ENCODE measurements at regions not wholly inside any gene's neighbourhood (a gene's known extent, or its start where the extent isn't known, plus 50 kb on each side); places are given as distances from the start of the nearest gene placed in this dataset.

GRCh38 chr10:132120734-132121510 is 55.2 kb downstream of the JAKMIP3 start (continued):
- no peak for TF ChIP-seq ZNF592 (IDR thresholded peaks at IDR 0.05)
- no peak for TF ChIP-seq MAX (IDR thresholded peaks at IDR 0.05; ENCODE audit: low read depth, low read length)
- no peak for TF ChIP-seq IRF5 (IDR thresholded peaks at IDR 0.05; ENCODE audit: borderline replicate concordance)
- no peak for TF ChIP-seq SMC3 (IDR thresholded peaks at IDR 0.05; ENCODE audit: borderline replicate concordance, low read length)
- TF ChIP-seq SREBF1 (IDR thresholded peaks at IDR 0.05; ENCODE audit: low read length) = no peak

- 39% methylated on average over 12 of the region's 12 CpGs for WGBS (ENCODE audit: insufficient coverage, insufficient replicate concordance, low lambda C conversion rate, missing lambda C conversion rate)
- no peaks in the 10 kb centered on the region for H3K36me3 ChIP-seq (ENCODE audit: control insufficient read depth in 2 of 2, insufficient read depth in 2 of 2, low read length in 1 of 2)
- ATAC-seq = no peak
- intact Hi-C loops (cut with micrococcal nuclease; ENCODE audit: unreplicated experiment) = no loop called here
- H3K79me2 ChIP-seq (ENCODE audit: control insufficient read depth, insufficient read depth, low read length) = no peaks in the 10 kb centered on the region
- in situ Hi-C loops (cut with MboI) = no loop called here
- H3K27me3 ChIP-seq (replicated peaks in 1 of 2; ENCODE audit: control insufficient read depth in 2 of 2, insufficient read depth in 2 of 2, low read length in 1 of 2) = no peaks in the 10 kb centered on the region; a peak in 1 of 4 replicates
- no peaks in the 10 kb centered on the region for H3K9me3 ChIP-seq (replicated peaks; ENCODE audit: control insufficient read depth, insufficient read depth, low read length)
- no peak overlapping the region for H3K4me2 ChIP-seq (ENCODE audit: control insufficient read depth, insufficient read depth)
- H3K4me1 ChIP-seq (ENCODE audit: control insufficient read depth, insufficient read depth, low read length) = no peaks in the 10 kb centered on the region
- RAD21 ChIA-PET (ENCODE audit: unreplicated experiment) = no interaction called here
- no peaks in the 10 kb centered on the region for H4K20me1 ChIP-seq (ENCODE audit: control insufficient read depth, insufficient read depth)
- BruUV-seq (replicated peaks) = no TSS peak
- CTCF ChIA-PET = no interaction called here
- no peak overlapping the region for H3K27ac ChIP-seq (ENCODE audit: control insufficient read depth, insufficient read depth)
- POLR2A ChIA-PET = no interaction called here
- no peak overlapping the region for H3K9ac ChIP-seq (ENCODE audit: control insufficient read depth, insufficient read depth, low read length)
- no peak overlapping the region for H2AFZ ChIP-seq (ENCODE audit: control insufficient read depth, low read depth, low read length)
- no peak overlapping the region for H3K4me3 ChIP-seq
- no peak for FAIRE-seq
- no peak for DNase-seq (ENCODE audit: low read depth, low spot score)
- SMC1A ChIA-PET (ENCODE audit: uncharacterized antibody, unreplicated experiment) = no interaction called here
- TF ChIP-seq ZNF274 (IDR thresholded peaks at IDR 0.05; ENCODE audit: insufficient read depth, insufficient read length) (no peak), SRF (IDR thresholded peaks at IDR 0.05; ENCODE audit: low read depth in 2 of 2, low read length in 2 of 2) (no peak), GATAD2B (conservative IDR thresholded peaks at IDR 0.05; ENCODE audit: low read depth) (no peak), NRF1 (conservative IDR thresholded peaks at IDR 0.05; ENCODE audit: low read depth, low read length) (no peak), CREB1 (IDR thresholded peaks at IDR 0.05; ENCODE audit: low read depth) (no peak), YY1 (IDR thresholded peaks at IDR 0.05; ENCODE audit: low read depth, low read length) (no peak), EGR1 (IDR thresholded peaks at IDR 0.05; ENCODE audit: borderline replicate concordance in 1 of 2, low read depth in 2 of 2, low read length in 2 of 2) (no peak), BMI1 (IDR thresholded peaks at IDR 0.05; ENCODE audit: borderline replicate concordance) (no peak), CHD4 (IDR thresholded peaks at IDR 0.05) (no peak)
Observed at GRCh38 chr10:132121511-132121830, 55.7 kb downstream of the JAKMIP3 start.

Data from GM12878 (cell line).